ENCODE measurements at regions not wholly inside any gene's neighbourhood (a gene's known extent, or its start where the extent isn't known, plus 50 kb on each side); places are given as distances from the start of the nearest gene placed in this dataset.

- TF ChIP-seq, protein P1, sequence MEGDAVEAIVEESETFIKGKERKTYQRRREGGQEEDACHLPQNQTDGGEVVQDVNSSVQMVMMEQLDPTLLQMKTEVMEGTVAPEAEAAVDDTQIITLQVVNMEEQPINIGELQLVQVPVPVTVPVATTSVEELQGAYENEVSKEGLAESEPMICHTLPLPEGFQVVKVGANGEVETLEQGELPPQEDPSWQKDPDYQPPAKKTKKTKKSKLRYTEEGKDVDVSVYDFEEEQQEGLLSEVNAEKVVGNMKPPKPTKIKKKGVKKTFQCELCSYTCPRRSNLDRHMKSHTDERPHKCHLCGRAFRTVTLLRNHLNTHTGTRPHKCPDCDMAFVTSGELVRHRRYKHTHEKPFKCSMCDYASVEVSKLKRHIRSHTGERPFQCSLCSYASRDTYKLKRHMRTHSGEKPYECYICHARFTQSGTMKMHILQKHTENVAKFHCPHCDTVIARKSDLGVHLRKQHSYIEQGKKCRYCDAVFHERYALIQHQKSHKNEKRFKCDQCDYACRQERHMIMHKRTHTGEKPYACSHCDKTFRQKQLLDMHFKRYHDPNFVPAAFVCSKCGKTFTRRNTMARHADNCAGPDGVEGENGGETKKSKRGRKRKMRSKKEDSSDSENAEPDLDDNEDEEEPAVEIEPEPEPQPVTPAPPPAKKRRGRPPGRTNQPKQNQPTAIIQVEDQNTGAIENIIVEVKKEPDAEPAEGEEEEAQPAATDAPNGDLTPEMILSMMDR (IDR thresholded peaks at IDR 0.05; ENCODE audit: low read depth, low read length), result no peak
- TF ChIP-seq EZH2phosphoT487 (IDR thresholded peaks at IDR 0.05; ENCODE audit: low read depth), result no peak
These were observed 190.4 kb upstream of the JAG1 start for GRCh38 chr20:10864076-10864672.

Measured in OCI-LY3 (cell line).